CD4-positive, alpha-beta T cell treated with Interleukin-6 for 4 hours (primary cell): ENCODE measurements at regions not wholly inside any gene's neighbourhood (a gene's known extent, or its start where the extent isn't known, plus 50 kb on each side); places are given as distances from the start of the nearest gene placed in this dataset.

ENCODE experiments used
- DNase-seq: peaks from one replicate; pipeline ENCODE4 v3.0.0-alpha.2; 2020; ENCODE audit warnings: mixed read lengths

GRCh38 chr19:31611046-31611877, 262.0 kb upstream of the TSHZ3 start:
- DNase-seq: no peak

- DNase-seq: no peak
Observed at GRCh38 chr19:31612873-31613272, 263.6 kb upstream of the TSHZ3 start.

GRCh38 chr19:31613683-31614219, 264.5 kb upstream of the TSHZ3 start:
- DNase-seq: no peak

GRCh38 chr19:31616031-31616430, 266.8 kb upstream of the TSHZ3 start:
- no peak for DNase-seq

- no peak for DNase-seq
Observed at GRCh38 chr19:31617010-31617585, 267.9 kb upstream of the TSHZ3 start.

- DNase-seq: no peak
Observed at GRCh38 chr19:31625056-31625455, 275.8 kb upstream of the TSHZ3 start.

- DNase-seq: no peak
Observed at GRCh38 chr19:31625575-31625974, 276.3 kb upstream of the TSHZ3 start.

GRCh38 chr19:31626941-31627340, 277.7 kb upstream of the TSHZ3 start:
- DNase-seq: no peak

GRCh38 chr19:31627620-31628365, 278.6 kb upstream of the TSHZ3 start:
- no peak for DNase-seq

- DNase-seq: no peak
Observed at GRCh38 chr19:31629579-31630363, 280.5 kb upstream of the TSHZ3 start.

GRCh38 chr19:31633014-31633413, 283.8 kb upstream of the TSHZ3 start:
- DNase-seq: no peak

GRCh38 chr19:31639306-31639705, 290.1 kb upstream of the TSHZ3 start:
- DNase-seq: no peak

GRCh38 chr19:31641591-31641990, 292.4 kb upstream of the TSHZ3 start:
- DNase-seq: no peak

GRCh38 chr19:31648347-31648746, 299.1 kb upstream of the TSHZ3 start:
- no peak for DNase-seq

GRCh38 chr19:31656507-31656906, 307.3 kb upstream of the TSHZ3 start:
- DNase-seq: no peak

- no peak for DNase-seq
Observed at GRCh38 chr19:31658993-31659896, 310.0 kb upstream of the TSHZ3 start.

GRCh38 chr19:31659897-31660210, 310.6 kb upstream of the TSHZ3 start:
- DNase-seq: no peak

GRCh38 chr19:31664096-31664495, 314.9 kb upstream of the TSHZ3 start:
- no peak for DNase-seq

- DNase-seq: no peak
Observed at GRCh38 chr19:31664997-31665396, 315.8 kb upstream of the TSHZ3 start.

- DNase-seq: no peak
Observed at GRCh38 chr19:31666126-31666525, 316.9 kb upstream of the TSHZ3 start.

- no peak for DNase-seq
Observed at GRCh38 chr19:31667106-31667505, 317.9 kb upstream of the TSHZ3 start.

- DNase-seq: no peak
Observed at GRCh38 chr19:31668921-31669320, 319.7 kb upstream of the TSHZ3 start.
